ENCODE measurements at regions not wholly inside any gene's neighbourhood (a gene's known extent, or its start where the extent isn't known, plus 50 kb on each side); places are given as distances from the start of the nearest gene placed in this dataset.

- DNase-seq (ENCODE audit: low read depth) = peak; percentile 32
Observed at GRCh38 chr4:184310881-184311709, 93.4 kb upstream of the ENPP6 start.

GRCh38 chr4:184310171-184310567, 92.5 kb upstream of the ENPP6 start:
- no peak overlapping the region for H3K4me3 ChIP-seq (ENCODE audit: low read depth, low read length)
- DNase-seq (ENCODE audit: low read depth) = no peak

More at GRCh38 chr4:184310881-184311709, 93.4 kb upstream of the ENPP6 start:
- H3K4me3 ChIP-seq (ENCODE audit: low read depth, low read length) = no peak overlapping the region

GRCh38 chr4:184309241-184310170, 91.8 kb upstream of the ENPP6 start:
- H3K4me3 ChIP-seq (ENCODE audit: low read depth, low read length) = no peak overlapping the region
- no peak for DNase-seq (ENCODE audit: low read depth)

- peak; percentile 15 for DNase-seq (ENCODE audit: low read depth)
- H3K4me3 ChIP-seq (ENCODE audit: low read depth, low read length) = no peak overlapping the region
Observed at GRCh38 chr4:184306949-184307348, 89.3 kb upstream of the ENPP6 start.

- DNase-seq (ENCODE audit: low read depth) = no peak
- no peak overlapping the region for H3K4me3 ChIP-seq (ENCODE audit: low read depth, low read length)
Observed at GRCh38 chr4:184306470-184306869, 88.8 kb upstream of the ENPP6 start.

GRCh38 chr4:184300816-184301215, 83.1 kb upstream of the ENPP6 start:
- no peak overlapping the region for H3K4me3 ChIP-seq (ENCODE audit: low read depth, low read length)
- DNase-seq (ENCODE audit: low read depth) = no peak

GRCh38 chr4:184298254-184298653, 80.6 kb upstream of the ENPP6 start:
- DNase-seq (ENCODE audit: low read depth) = no peak
- no peak overlapping the region for H3K4me3 ChIP-seq (ENCODE audit: low read depth, low read length)

- no peak overlapping the region for H3K4me3 ChIP-seq (ENCODE audit: low read depth, low read length)
- no peak for DNase-seq (ENCODE audit: low read depth)
Observed at GRCh38 chr4:184295206-184295605, 77.5 kb upstream of the ENPP6 start.

- H3K4me3 ChIP-seq (ENCODE audit: low read depth, low read length) = no peak overlapping the region
- no peak for DNase-seq (ENCODE audit: low read depth)
Observed at GRCh38 chr4:184294606-184295133, 77.0 kb upstream of the ENPP6 start.

GRCh38 chr4:184293552-184293951, 75.9 kb upstream of the ENPP6 start:
- H3K4me3 ChIP-seq (ENCODE audit: low read depth, low read length) = no peak overlapping the region
- DNase-seq (ENCODE audit: low read depth) = no peak

GRCh38 chr4:184292877-184293276, 75.2 kb upstream of the ENPP6 start:
- DNase-seq (ENCODE audit: low read depth) = no peak
- no peak overlapping the region for H3K4me3 ChIP-seq (ENCODE audit: low read depth, low read length)

- no peak for DNase-seq (ENCODE audit: low read depth)
- no peak overlapping the region for H3K4me3 ChIP-seq (ENCODE audit: low read depth, low read length)
Observed at GRCh38 chr4:184292465-184292867, 74.8 kb upstream of the ENPP6 start.

GRCh38 chr4:184289179-184289535, 71.5 kb upstream of the ENPP6 start:
- no peak for DNase-seq (ENCODE audit: low read depth)
- no peak overlapping the region for H3K4me3 ChIP-seq (ENCODE audit: low read depth, low read length)

GRCh38 chr4:184288451-184289178, 70.9 kb upstream of the ENPP6 start:
- H3K4me3 ChIP-seq (ENCODE audit: low read depth, low read length) = no peak overlapping the region
- no peak for DNase-seq (ENCODE audit: low read depth)

GRCh38 chr4:184287697-184288255, 70.1 kb upstream of the ENPP6 start:
- DNase-seq (ENCODE audit: low read depth) = no peak
- H3K4me3 ChIP-seq (ENCODE audit: low read depth, low read length) = no peak overlapping the region

- DNase-seq (ENCODE audit: low read depth) = no peak
- no peak overlapping the region for H3K4me3 ChIP-seq (ENCODE audit: low read depth, low read length)
Observed at GRCh38 chr4:184286358-184286757, 68.7 kb upstream of the ENPP6 start.

GRCh38 chr4:184284742-184285141, 67.1 kb upstream of the ENPP6 start:
- DNase-seq (ENCODE audit: low read depth) = no peak
- H3K4me3 ChIP-seq (ENCODE audit: low read depth, low read length) = no peak overlapping the region

- DNase-seq (ENCODE audit: low read depth) = no peak
- no peak overlapping the region for H3K4me3 ChIP-seq (ENCODE audit: low read depth, low read length)
Observed at GRCh38 chr4:184284336-184284690, 66.6 kb upstream of the ENPP6 start.

GRCh38 chr4:184283659-184284335, 66.1 kb upstream of the ENPP6 start:
- no peak overlapping the region for H3K4me3 ChIP-seq (ENCODE audit: low read depth, low read length)
- DNase-seq (ENCODE audit: low read depth) = no peak

Measured in skeletal muscle cell (primary cell).